ENCODE measurements at regions not wholly inside any gene's neighbourhood (a gene's known extent, or its start where the extent isn't known, plus 50 kb on each side); places are given as distances from the start of the nearest gene placed in this dataset.

DNA sequence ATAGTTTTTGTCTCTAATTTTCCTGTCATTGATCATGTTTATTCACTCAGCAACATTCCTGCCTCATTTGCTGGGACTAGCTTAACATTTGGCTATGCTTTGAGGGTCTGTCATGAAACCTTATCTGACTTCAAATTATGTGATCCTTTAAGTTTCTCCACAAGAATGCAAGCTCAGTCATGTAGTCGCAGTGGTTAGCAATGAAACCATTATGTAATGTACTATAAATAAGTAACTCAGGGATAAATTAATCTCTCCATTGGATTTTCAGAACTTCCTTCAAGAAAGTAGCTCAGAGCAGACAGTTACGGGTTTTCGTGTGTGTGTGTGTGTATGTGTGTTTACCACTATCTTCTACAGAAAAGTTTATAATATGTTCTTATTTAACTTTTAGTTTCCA lies 993.6 kb downstream of the ADGRL3 start:
- H3K4me1 ChIP-seq (ENCODE audit: control insufficient read depth, insufficient read depth, low read length): no peaks in the 10 kb centered on the region
- no CpG with 5 or more reads among the region's 3 CpGs for WGBS (ENCODE audit: insufficient coverage, low lambda C conversion rate)
- no peak overlapping the region for H3K4me3 ChIP-seq (ENCODE audit: low read length)
- no peaks in the 10 kb centered on the region for H3K27me3 ChIP-seq (ENCODE audit: control insufficient read depth, insufficient read depth, low read length)
- no peak overlapping the region for H3K27ac ChIP-seq (ENCODE audit: low read length)
- no peaks in the 10 kb centered on the region for H3K36me3 ChIP-seq (ENCODE audit: control insufficient read depth, insufficient read depth, low read length)
- H3K9me3 ChIP-seq (ENCODE audit: control insufficient read depth, low read depth, low read length): no peaks in the 10 kb centered on the region
- no peak for DNase-seq

DNA sequence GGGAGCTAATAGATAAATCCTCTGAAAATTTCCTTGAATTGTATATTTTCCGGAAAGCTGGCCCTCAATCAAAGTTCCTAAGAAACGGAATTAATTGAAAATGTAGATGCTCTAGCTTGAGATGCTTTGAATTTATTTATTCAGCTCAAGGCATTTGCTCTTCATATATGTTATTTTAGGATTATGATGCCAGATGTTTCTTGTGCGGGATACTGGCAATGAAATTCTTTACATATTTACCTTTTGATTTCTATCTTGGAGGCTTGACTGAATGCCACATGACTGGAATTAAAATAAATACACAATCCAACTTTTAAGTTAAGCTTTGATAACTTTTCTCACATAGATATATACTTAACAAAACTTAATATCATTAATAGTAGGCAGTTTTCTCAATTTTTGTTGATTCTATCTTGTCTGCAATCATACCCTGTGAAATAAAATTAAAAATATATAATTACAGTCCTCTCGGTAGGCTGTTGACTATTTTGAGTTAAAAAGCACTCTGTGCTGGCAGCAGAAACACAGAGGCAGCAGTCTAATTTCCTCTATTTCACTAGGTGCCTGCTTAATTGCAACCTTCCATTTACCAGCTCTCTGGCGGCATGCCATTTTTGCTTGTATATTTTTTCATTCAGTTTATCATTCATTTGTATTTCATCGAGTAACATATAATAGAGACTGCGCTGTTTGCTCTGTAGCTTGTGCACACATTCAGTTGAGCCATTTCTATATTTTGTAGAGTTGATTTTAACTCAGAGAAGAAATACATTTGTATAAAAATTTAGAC lies 991.5 kb downstream of the ADGRL3 start:
- H3K4me1 ChIP-seq (ENCODE audit: control insufficient read depth, insufficient read depth, low read length): no peaks in the 10 kb centered on the region
- H3K36me3 ChIP-seq (ENCODE audit: control insufficient read depth, insufficient read depth, low read length): no peaks in the 10 kb centered on the region
- no peaks in the 10 kb centered on the region for H3K27me3 ChIP-seq (ENCODE audit: control insufficient read depth, insufficient read depth, low read length)
- 90% methylated on average over 5 of the region's 7 CpGs for WGBS (ENCODE audit: insufficient coverage, low lambda C conversion rate)
- no peaks in the 10 kb centered on the region for H3K9me3 ChIP-seq (ENCODE audit: control insufficient read depth, low read depth, low read length)
- H3K4me3 ChIP-seq (ENCODE audit: low read length): no peak overlapping the region
- H3K27ac ChIP-seq (ENCODE audit: low read length): no peak overlapping the region
- DNase-seq: no peak

DNA sequence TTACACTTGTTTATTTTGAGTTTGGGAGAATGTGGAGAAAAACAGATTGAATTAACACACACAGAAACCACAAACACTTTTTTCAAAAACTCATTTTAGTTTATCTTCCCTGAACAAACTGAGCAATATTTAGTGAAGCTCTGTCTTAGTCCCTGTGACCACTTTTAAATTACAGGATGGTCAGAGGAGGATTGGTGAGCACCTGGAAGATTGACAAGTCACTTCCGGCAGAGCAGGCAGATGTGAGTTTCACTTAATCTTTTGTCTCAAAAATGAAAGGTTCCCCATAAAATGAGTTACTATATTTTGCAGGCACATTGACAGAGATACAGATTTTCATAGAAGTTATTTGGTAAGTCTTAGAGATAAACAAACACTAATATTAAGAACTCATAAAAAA lies 970.1 kb downstream of the ADGRL3 start:
- WGBS (ENCODE audit: insufficient coverage, low lambda C conversion rate): no CpG with 5 or more reads among the region's 1 CpG
- no peak overlapping the region for H3K4me3 ChIP-seq (ENCODE audit: low read length)
- H3K9me3 ChIP-seq (ENCODE audit: control insufficient read depth, low read depth, low read length): no peaks in the 10 kb centered on the region
- DNase-seq: no peak
- H3K4me1 ChIP-seq (ENCODE audit: control insufficient read depth, insufficient read depth, low read length): no peaks in the 10 kb centered on the region
- no peaks in the 10 kb centered on the region for H3K36me3 ChIP-seq (ENCODE audit: control insufficient read depth, insufficient read depth, low read length)
- H3K27me3 ChIP-seq (ENCODE audit: control insufficient read depth, insufficient read depth, low read length): no peaks in the 10 kb centered on the region
- H3K27ac ChIP-seq (ENCODE audit: low read length): no peak overlapping the region

DNA sequence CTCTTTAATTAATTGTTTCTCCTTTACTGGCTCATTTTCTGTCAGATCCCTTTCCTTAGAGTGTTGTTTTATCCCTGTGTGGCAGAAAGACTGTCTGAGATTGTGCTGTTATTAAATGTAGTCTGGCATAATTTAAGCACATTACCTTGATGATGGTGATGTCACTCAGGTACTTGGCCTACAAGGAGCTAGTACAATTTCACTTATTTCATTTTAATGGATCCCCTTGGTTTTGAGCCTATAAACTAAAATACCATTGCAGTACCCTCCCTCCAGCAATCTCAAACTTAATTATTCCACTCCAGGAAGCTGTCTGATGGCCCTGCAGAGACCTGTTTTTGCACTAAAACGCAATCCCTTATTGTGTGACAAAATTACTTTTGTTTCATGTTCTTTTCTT lies 968.6 kb downstream of the ADGRL3 start:
- Histone ChIP-seq H3K36me3 (ENCODE audit: control insufficient read depth, insufficient read depth, low read length) (no peaks in the 10 kb centered on the region), H3K4me3 (ENCODE audit: low read length) (no peak overlapping the region), H3K9me3 (ENCODE audit: control insufficient read depth, low read depth, low read length) (no peaks in the 10 kb centered on the region), H3K27me3 (ENCODE audit: control insufficient read depth, insufficient read depth, low read length) (no peaks in the 10 kb centered on the region), H3K27ac (ENCODE audit: low read length) (no peak overlapping the region), H3K4me1 (ENCODE audit: control insufficient read depth, insufficient read depth, low read length) (no peaks in the 10 kb centered on the region)
- WGBS (ENCODE audit: insufficient coverage, low lambda C conversion rate): no CpG with 5 or more reads among the region's 1 CpG
- no peak for DNase-seq

- H3K27ac ChIP-seq (ENCODE audit: low read length): no peak overlapping the region
- H3K36me3 ChIP-seq (ENCODE audit: control insufficient read depth, insufficient read depth, low read length): no peaks in the 10 kb centered on the region
- DNase-seq: no peak
- no peak overlapping the region for H3K4me3 ChIP-seq (ENCODE audit: low read length)
- no peaks in the 10 kb centered on the region for H3K4me1 ChIP-seq (ENCODE audit: control insufficient read depth, insufficient read depth, low read length)
- WGBS (ENCODE audit: insufficient coverage, low lambda C conversion rate): no CpG with 5 or more reads among the region's 1 CpG
- no peaks in the 10 kb centered on the region for H3K9me3 ChIP-seq (ENCODE audit: control insufficient read depth, low read depth, low read length)
- H3K27me3 ChIP-seq (ENCODE audit: control insufficient read depth, insufficient read depth, low read length): no peaks in the 10 kb centered on the region
Observed at GRCh38 chr4:62162606-62163005, 962.5 kb downstream of the ADGRL3 start.

GRCh38 chr4:62161446-62161845 lies 961.3 kb downstream of the ADGRL3 start:
- Histone ChIP-seq H3K4me3 (ENCODE audit: low read length) (no peak overlapping the region), H3K27ac (ENCODE audit: low read length) (no peak overlapping the region), H3K27me3 (ENCODE audit: control insufficient read depth, insufficient read depth, low read length) (no peaks in the 10 kb centered on the region), H3K9me3 (ENCODE audit: control insufficient read depth, low read depth, low read length) (no peaks in the 10 kb centered on the region), H3K36me3 (ENCODE audit: control insufficient read depth, insufficient read depth, low read length) (no peaks in the 10 kb centered on the region), H3K4me1 (ENCODE audit: control insufficient read depth, insufficient read depth, low read length) (no peaks in the 10 kb centered on the region)
- DNase-seq: no peak
- no CpG with 5 or more reads among the region's 2 CpGs for WGBS (ENCODE audit: insufficient coverage, low lambda C conversion rate)

GRCh38 chr4:62159876-62160275 lies 959.8 kb downstream of the ADGRL3 start:
- no peaks in the 10 kb centered on the region for H3K27me3 ChIP-seq (ENCODE audit: control insufficient read depth, insufficient read depth, low read length)
- WGBS (ENCODE audit: insufficient coverage, low lambda C conversion rate): no CpG with 5 or more reads among the region's 4 CpGs
- H3K36me3 ChIP-seq (ENCODE audit: control insufficient read depth, insufficient read depth, low read length): no peaks in the 10 kb centered on the region

GRCh38 chr4:62159306-62159705 lies 959.2 kb downstream of the ADGRL3 start:
- no peak for DNase-seq

More at GRCh38 chr4:62159876-62160275, 959.8 kb downstream of the ADGRL3 start:
- Histone ChIP-seq H3K4me1 (ENCODE audit: control insufficient read depth, insufficient read depth, low read length) (no peaks in the 10 kb centered on the region), H3K9me3 (ENCODE audit: control insufficient read depth, low read depth, low read length) (no peaks in the 10 kb centered on the region), H3K27ac (ENCODE audit: low read length) (no peak overlapping the region), H3K4me3 (ENCODE audit: low read length) (no peak overlapping the region)
- no peak for DNase-seq

DNA sequence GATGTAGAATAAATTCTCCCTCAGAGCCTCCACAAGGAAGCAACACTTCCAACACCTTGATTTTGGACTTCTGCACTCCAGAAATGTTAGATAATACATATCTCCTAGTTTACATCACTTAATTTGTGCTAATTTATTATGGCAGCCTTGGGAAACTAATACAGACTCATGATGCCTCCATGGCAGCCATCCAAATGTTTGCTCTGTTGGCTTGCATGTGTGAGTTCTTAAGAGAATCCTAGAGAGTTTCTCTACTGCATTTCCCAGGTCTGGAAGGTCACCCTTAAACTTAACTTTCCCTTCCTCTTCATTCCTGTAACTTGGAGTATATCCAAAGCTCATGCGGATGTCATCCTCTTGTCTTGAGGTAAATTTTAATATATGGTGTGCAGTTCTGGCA lies 956.1 kb downstream of the ADGRL3 start:
- H3K4me3 ChIP-seq (ENCODE audit: low read length): no peak overlapping the region
- H3K9me3 ChIP-seq (ENCODE audit: control insufficient read depth, low read depth, low read length): no peaks in the 10 kb centered on the region
- WGBS (ENCODE audit: insufficient coverage, low lambda C conversion rate): 67% methylated on average over 1 of the region's 1 CpG
- H3K36me3 ChIP-seq (ENCODE audit: control insufficient read depth, insufficient read depth, low read length): no peaks in the 10 kb centered on the region
- no peaks in the 10 kb centered on the region for H3K27me3 ChIP-seq (ENCODE audit: control insufficient read depth, insufficient read depth, low read length)
- no peaks in the 10 kb centered on the region for H3K4me1 ChIP-seq (ENCODE audit: control insufficient read depth, insufficient read depth, low read length)
- H3K27ac ChIP-seq (ENCODE audit: low read length): no peak overlapping the region
- no peak for DNase-seq

More at GRCh38 chr4:62159306-62159705, 959.2 kb downstream of the ADGRL3 start:
- no peaks in the 10 kb centered on the region for H3K27me3 ChIP-seq (ENCODE audit: control insufficient read depth, insufficient read depth, low read length)
- no peak overlapping the region for H3K27ac ChIP-seq (ENCODE audit: low read length)
- no peaks in the 10 kb centered on the region for H3K36me3 ChIP-seq (ENCODE audit: control insufficient read depth, insufficient read depth, low read length)
- H3K4me1 ChIP-seq (ENCODE audit: control insufficient read depth, insufficient read depth, low read length): no peaks in the 10 kb centered on the region
- H3K9me3 ChIP-seq (ENCODE audit: control insufficient read depth, low read depth, low read length): no peaks in the 10 kb centered on the region
- WGBS (ENCODE audit: insufficient coverage, low lambda C conversion rate): no CpG with 5 or more reads among the region's 1 CpG
- H3K4me3 ChIP-seq (ENCODE audit: low read length): no peak overlapping the region

DNA sequence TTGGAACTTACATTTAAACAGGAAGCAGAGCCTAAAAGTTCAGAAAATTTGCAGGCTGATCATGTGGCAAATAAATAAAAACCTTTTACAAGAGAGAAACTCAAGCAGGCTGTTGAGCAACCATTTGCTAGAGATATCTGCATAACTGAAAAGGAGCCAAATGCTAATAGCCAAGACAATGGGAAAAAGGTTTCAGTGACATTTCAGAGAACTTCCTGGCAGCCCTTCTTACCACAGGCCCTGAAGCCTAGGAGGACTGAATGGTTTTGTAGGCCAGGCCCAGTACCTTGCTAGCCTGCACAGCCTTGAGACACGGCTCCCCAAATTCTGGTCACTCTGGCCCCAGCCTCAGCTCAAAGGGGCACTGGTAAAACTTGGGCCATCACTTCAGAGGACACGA lies 945.1 kb downstream of the ADGRL3 start:
- Histone ChIP-seq H3K4me1 (ENCODE audit: control insufficient read depth, insufficient read depth, low read length) (no peaks in the 10 kb centered on the region), H3K9me3 (ENCODE audit: control insufficient read depth, low read depth, low read length) (no peaks in the 10 kb centered on the region), H3K27me3 (ENCODE audit: control insufficient read depth, insufficient read depth, low read length) (no peaks in the 10 kb centered on the region), H3K4me3 (ENCODE audit: low read length) (no peak overlapping the region), H3K36me3 (ENCODE audit: control insufficient read depth, insufficient read depth, low read length) (no peaks in the 10 kb centered on the region), H3K27ac (ENCODE audit: low read length) (no peak overlapping the region)
- no peak for DNase-seq
- no CpG with 5 or more reads among the region's 2 CpGs for WGBS (ENCODE audit: insufficient coverage, low lambda C conversion rate)

GRCh38 chr4:62144431-62144830 lies 944.3 kb downstream of the ADGRL3 start:
- no CpG with 5 or more reads among the region's 3 CpGs for WGBS (ENCODE audit: insufficient coverage, low lambda C conversion rate)
- H3K27me3 ChIP-seq (ENCODE audit: control insufficient read depth, insufficient read depth, low read length): no peaks in the 10 kb centered on the region
- H3K36me3 ChIP-seq (ENCODE audit: control insufficient read depth, insufficient read depth, low read length): no peaks in the 10 kb centered on the region
- H3K27ac ChIP-seq (ENCODE audit: low read length): no peak overlapping the region
- DNase-seq: no peak
- no peaks in the 10 kb centered on the region for H3K4me1 ChIP-seq (ENCODE audit: control insufficient read depth, insufficient read depth, low read length)
- H3K9me3 ChIP-seq (ENCODE audit: control insufficient read depth, low read depth, low read length): no peaks in the 10 kb centered on the region
- no peak overlapping the region for H3K4me3 ChIP-seq (ENCODE audit: low read length)
